Adipocyte (in vitro differentiated cells): ENCODE measurements at regions not wholly inside any gene's neighbourhood (a gene's known extent, or its start where the extent isn't known, plus 50 kb on each side); places are given as distances from the start of the nearest gene placed in this dataset.

Experiments
- DNase-seq: peaks from one replicate; pipeline ENCODE4 v3.0.0-alpha.2; 2015; ENCODE audit warnings: low read depth
- H3K27me3 ChIP-seq: replicated peaks from 2 replicates; pipeline ENCODE4 v1.7.0; 2013; ENCODE audit warnings: mild to moderate bottlenecking, low read length, moderate library complexity; ENCODE audit not compliant: control insufficient read depth, insufficient read depth
- H3K36me3 ChIP-seq: 2 replicates; pipeline ENCODE4 v1.7.0; 2013; ENCODE audit warnings: low read length, mild to moderate bottlenecking, moderate library complexity; ENCODE audit not compliant: control insufficient read depth, insufficient read depth, severe bottlenecking
- H3K4me1 ChIP-seq: 2 replicates; pipeline ENCODE4 v1.7.0; 2013; ENCODE audit warnings: mild to moderate bottlenecking, low read length, moderate library complexity; ENCODE audit not compliant: control insufficient read depth, insufficient read depth
- H3K4me3 ChIP-seq: 2 replicates; pipeline ENCODE4 v1.7.0; 2013; ENCODE audit warnings: mild to moderate bottlenecking, low read length, moderate library complexity
- H3K9ac ChIP-seq: 2 replicates; pipeline ENCODE4 v1.7.0; 2013; ENCODE audit warnings: mild to moderate bottlenecking, low read length, moderate library complexity
- H3K9me3 ChIP-seq: 2 replicates; pipeline ENCODE4 v1.7.0; 2013; ENCODE audit warnings: mild to moderate bottlenecking, low read length, moderate library complexity; ENCODE audit not compliant: control insufficient read depth

GRCh38 chr13:89752394-89752793, 1595.1 kb upstream of the MIR17HG start:
- H3K27me3 ChIP-seq = no peaks in the 10 kb centered on the region
- H3K9me3 ChIP-seq = peaks cover 3% of the 10 kb centered on the region
- H3K4me3 ChIP-seq = no peak overlapping the region
- H3K36me3 ChIP-seq = no peaks in the 10 kb centered on the region
- no peak for DNase-seq
- H3K4me1 ChIP-seq = no peaks in the 10 kb centered on the region
- H3K9ac ChIP-seq = no peak overlapping the region

GRCh38 chr13:89755729-89756492, 1591.6 kb upstream of the MIR17HG start:
- H3K9ac ChIP-seq = no peak overlapping the region
- H3K4me1 ChIP-seq = no peaks in the 10 kb centered on the region
- H3K36me3 ChIP-seq = no peaks in the 10 kb centered on the region
- peaks cover 3% of the 10 kb centered on the region for H3K9me3 ChIP-seq
- no peak for DNase-seq
- no peaks in the 10 kb centered on the region for H3K27me3 ChIP-seq
- no peak overlapping the region for H3K4me3 ChIP-seq

- no peak overlapping the region for H3K9ac ChIP-seq
- DNase-seq = no peak
- no peaks in the 10 kb centered on the region for H3K27me3 ChIP-seq
- H3K4me3 ChIP-seq = no peak overlapping the region
- H3K4me1 ChIP-seq = no peaks in the 10 kb centered on the region
- no peaks in the 10 kb centered on the region for H3K36me3 ChIP-seq
- no peaks in the 10 kb centered on the region for H3K9me3 ChIP-seq
Observed at GRCh38 chr13:89763005-89763404, 1584.5 kb upstream of the MIR17HG start.

- H3K4me1 ChIP-seq = no peaks in the 10 kb centered on the region
- no peaks in the 10 kb centered on the region for H3K27me3 ChIP-seq
- DNase-seq = no peak
- no peaks in the 10 kb centered on the region for H3K9me3 ChIP-seq
- H3K36me3 ChIP-seq = no peaks in the 10 kb centered on the region
- no peak overlapping the region for H3K4me3 ChIP-seq
- no peak overlapping the region for H3K9ac ChIP-seq
Observed at GRCh38 chr13:89783221-89783755, 1564.2 kb upstream of the MIR17HG start.

- H3K4me1 ChIP-seq = no peaks in the 10 kb centered on the region
- DNase-seq = no peak
- no peak overlapping the region for H3K4me3 ChIP-seq
- H3K36me3 ChIP-seq = no peaks in the 10 kb centered on the region
- no peaks in the 10 kb centered on the region for H3K9me3 ChIP-seq
- no peaks in the 10 kb centered on the region for H3K27me3 ChIP-seq
- H3K9ac ChIP-seq = no peak overlapping the region
Observed at GRCh38 chr13:89784161-89784809, 1563.2 kb upstream of the MIR17HG start.

GRCh38 chr13:89786531-89786930, 1561.0 kb upstream of the MIR17HG start:
- Histone ChIP-seq H3K9ac (no peak overlapping the region), H3K36me3 (no peaks in the 10 kb centered on the region), H3K27me3 (no peaks in the 10 kb centered on the region), H3K4me1 (no peaks in the 10 kb centered on the region), H3K4me3 (no peak overlapping the region), H3K9me3 (no peaks in the 10 kb centered on the region)
- no peak for DNase-seq

- Histone ChIP-seq H3K9ac (no peak overlapping the region), H3K36me3 (no peaks in the 10 kb centered on the region), H3K9me3 (no peaks in the 10 kb centered on the region), H3K27me3 (no peaks in the 10 kb centered on the region), H3K4me1 (no peaks in the 10 kb centered on the region), H3K4me3 (no peak overlapping the region)
- DNase-seq = no peak
Observed at GRCh38 chr13:89790696-89791095, 1556.8 kb upstream of the MIR17HG start.

GRCh38 chr13:89791971-89792630, 1555.4 kb upstream of the MIR17HG start:
- DNase-seq = no peak
- H3K4me3 ChIP-seq = no peak overlapping the region
- H3K9me3 ChIP-seq = no peaks in the 10 kb centered on the region
- no peak overlapping the region for H3K9ac ChIP-seq
- no peaks in the 10 kb centered on the region for H3K36me3 ChIP-seq
- H3K27me3 ChIP-seq = no peaks in the 10 kb centered on the region
- no peaks in the 10 kb centered on the region for H3K4me1 ChIP-seq

GRCh38 chr13:89796196-89796595, 1551.3 kb upstream of the MIR17HG start:
- DNase-seq = no peak
- no peaks in the 10 kb centered on the region for H3K4me1 ChIP-seq
- no peak overlapping the region for H3K4me3 ChIP-seq
- no peaks in the 10 kb centered on the region for H3K36me3 ChIP-seq
- H3K9me3 ChIP-seq = no peaks in the 10 kb centered on the region
- H3K27me3 ChIP-seq = no peaks in the 10 kb centered on the region
- no peak overlapping the region for H3K9ac ChIP-seq

GRCh38 chr13:89803839-89804238, 1543.6 kb upstream of the MIR17HG start:
- H3K4me1 ChIP-seq = no peaks in the 10 kb centered on the region
- no peaks in the 10 kb centered on the region for H3K27me3 ChIP-seq
- no peaks in the 10 kb centered on the region for H3K9me3 ChIP-seq
- no peaks in the 10 kb centered on the region for H3K36me3 ChIP-seq
- no peak for DNase-seq
- no peak overlapping the region for H3K9ac ChIP-seq
- no peak overlapping the region for H3K4me3 ChIP-seq

- no peak for DNase-seq
- Histone ChIP-seq H3K36me3 (no peaks in the 10 kb centered on the region), H3K9ac (no peak overlapping the region), H3K9me3 (no peaks in the 10 kb centered on the region), H3K27me3 (no peaks in the 10 kb centered on the region), H3K4me1 (no peaks in the 10 kb centered on the region), H3K4me3 (no peak overlapping the region)
Observed at GRCh38 chr13:89806594-89806993, 1540.9 kb upstream of the MIR17HG start.
